IPS-18c (cell line): ENCODE measurements at regions not wholly inside any gene's neighbourhood (a gene's known extent, or its start where the extent isn't known, plus 50 kb on each side); places are given as distances from the start of the nearest gene placed in this dataset.

Source experiments
- H3K4me3 ChIP-seq: 2 replicates; pipeline ENCODE4 v1.7.0; 2013; ENCODE audit warnings: low read depth, mild to moderate bottlenecking, low read length, moderate library complexity; ENCODE audit not compliant: insufficient read depth
- H3K9me3 ChIP-seq: one replicate; pipeline ENCODE4 v1.6.1; 2013; ENCODE audit warnings: mild to moderate bottlenecking, low read length, moderate library complexity; ENCODE audit not compliant: control insufficient read depth, insufficient read depth

DNA sequence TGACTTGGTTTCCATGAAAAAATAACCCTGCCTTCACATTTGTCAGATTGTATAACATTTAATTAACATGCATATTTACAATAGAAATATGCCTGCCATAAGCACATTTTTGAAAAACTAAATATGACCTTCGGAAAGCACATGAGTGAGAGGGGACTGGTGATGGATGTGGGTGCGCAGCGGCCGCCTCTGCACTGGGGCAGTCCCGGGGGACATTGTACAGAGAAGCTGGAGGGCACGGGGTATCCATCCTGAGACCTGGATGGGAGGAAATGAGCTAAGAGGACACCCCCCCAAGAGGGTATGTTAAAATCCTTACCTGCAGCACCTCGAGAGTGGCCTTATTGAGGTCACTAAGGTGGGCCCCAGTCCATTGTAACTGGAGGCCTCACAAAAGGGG is 161.3 kb upstream of the IRX4 start:
- H3K9me3 ChIP-seq: peaks cover 2% of the 10 kb centered on the region

DNA sequence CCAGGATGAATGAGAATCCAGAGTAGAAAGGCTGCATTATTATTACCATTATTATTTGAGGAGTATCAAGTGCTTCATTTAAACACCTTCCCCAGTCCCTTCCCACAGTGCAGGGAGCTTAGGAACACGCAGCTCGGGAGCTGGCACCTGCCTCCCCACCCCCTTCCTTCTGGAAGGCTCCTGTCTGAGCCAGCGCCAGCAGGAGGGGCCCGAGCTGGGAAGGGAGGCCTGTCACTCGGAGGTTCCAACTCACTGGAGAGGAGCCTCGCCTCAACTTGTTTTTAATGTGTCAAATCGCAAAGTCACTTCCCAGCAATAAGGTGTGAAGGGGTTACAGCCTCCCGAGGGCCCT is 156.4 kb upstream of the IRX4 start:
- Histone ChIP-seq H3K9me3 (peaks cover 2% of the 10 kb centered on the region), H3K4me3 (no peak overlapping the region)

More for the DNA sequence above, 161.3 kb upstream of the IRX4 start:
- no peak overlapping the region for H3K4me3 ChIP-seq

DNA sequence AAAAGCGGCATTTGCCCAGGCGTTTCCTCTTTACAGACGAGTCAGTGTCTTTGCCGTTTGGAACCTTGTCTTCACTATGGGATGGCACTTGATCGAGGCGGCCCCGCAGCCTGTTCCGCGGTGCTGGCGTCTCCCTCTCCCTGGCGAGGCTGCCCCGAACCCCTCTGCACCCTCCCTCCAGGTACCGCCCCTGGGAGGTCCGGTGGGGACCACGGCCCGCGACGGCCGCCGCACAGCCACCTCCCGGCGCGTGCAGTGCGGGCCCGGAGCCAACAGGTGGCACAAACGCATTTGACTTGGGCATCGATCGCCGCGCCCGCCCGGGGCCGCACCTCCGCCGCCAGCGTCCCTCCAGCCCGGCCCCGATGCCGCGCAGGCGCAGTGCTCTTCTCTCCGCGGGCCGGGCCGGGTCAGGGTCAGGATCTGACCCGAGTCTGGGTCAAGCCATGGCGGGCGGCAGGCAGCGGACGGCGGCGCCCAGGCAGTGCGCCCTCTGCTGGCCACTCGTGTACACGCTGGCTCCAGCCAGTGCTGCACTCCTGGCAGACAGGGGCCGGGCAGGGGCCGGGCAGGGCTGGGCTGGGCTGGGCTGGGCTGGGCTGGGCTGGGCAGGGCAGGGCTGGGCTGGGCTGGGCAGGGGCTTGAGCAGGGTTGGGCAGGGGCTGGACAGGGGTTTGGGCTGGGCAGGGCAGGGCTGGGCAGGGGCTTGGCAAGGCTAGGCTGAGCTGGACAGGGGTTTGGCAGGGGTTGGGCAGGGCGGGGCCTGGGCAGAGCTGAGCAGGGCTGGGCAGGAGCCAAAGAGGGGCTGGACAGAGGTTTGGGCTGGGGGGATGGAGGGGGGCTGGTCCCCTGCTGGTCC is 155.8 kb upstream of the IRX4 start:
- peak overlapping the region; percentile 38; the same call in 1 of the 2 replicates for H3K4me3 ChIP-seq

GRCh38 chr5:2036885-2037284 is 154.2 kb upstream of the IRX4 start:
- peaks cover 2% of the 10 kb centered on the region for H3K9me3 ChIP-seq
- H3K4me3 ChIP-seq: no peak overlapping the region

More for the DNA sequence above, 155.8 kb upstream of the IRX4 start:
- H3K9me3 ChIP-seq: peaks cover 2% of the 10 kb centered on the region

- H3K9me3 ChIP-seq: no peaks in the 10 kb centered on the region
- H3K4me3 ChIP-seq: no peak overlapping the region
Measured at GRCh38 chr5:2032432-2032831, 149.7 kb upstream of the IRX4 start.

- Histone ChIP-seq H3K4me3 (no peak overlapping the region), H3K9me3 (no peaks in the 10 kb centered on the region)
Measured at GRCh38 chr5:2031581-2031980, 148.9 kb upstream of the IRX4 start.

DNA sequence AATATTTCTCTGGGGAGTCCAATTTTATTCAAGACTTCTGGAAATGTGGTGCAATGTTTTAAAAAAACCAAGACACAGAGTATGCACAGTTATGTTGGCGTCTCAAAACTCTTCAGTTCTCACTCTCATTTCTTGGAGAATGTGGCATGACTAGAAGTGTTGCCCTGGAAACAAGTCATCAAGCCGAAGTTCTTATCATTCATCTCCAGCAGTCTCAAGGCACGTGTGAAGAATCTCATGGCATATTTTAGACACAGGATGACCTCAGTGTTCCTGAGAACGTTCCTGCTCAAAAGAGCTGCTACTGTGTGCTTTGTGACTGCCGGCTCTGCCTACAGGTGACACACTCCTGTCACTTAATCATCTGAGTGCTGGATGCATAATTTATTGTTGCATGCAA is 147.4 kb upstream of the IRX4 start:
- Histone ChIP-seq H3K9me3 (no peaks in the 10 kb centered on the region), H3K4me3 (no peak overlapping the region)

DNA sequence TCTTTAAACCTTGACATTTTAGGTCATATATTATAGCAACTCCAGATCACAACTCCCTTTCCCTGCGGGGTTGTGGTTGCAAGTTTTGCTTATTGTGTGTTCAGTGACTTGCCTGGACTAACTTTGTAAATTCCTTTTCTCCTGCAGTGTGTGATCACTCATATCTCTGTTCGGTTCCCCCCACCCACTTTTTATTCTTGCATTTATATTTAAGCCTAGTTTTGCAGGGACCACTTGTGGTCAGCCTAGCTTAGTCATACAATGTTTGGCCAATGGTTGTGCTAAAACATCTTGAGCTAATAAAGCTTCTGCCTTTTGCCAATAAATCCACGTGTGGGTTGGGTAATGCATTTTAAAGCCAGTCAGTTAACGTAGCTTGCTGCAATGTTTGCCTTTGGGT is 146.5 kb upstream of the IRX4 start:
- Histone ChIP-seq H3K4me3 (no peak overlapping the region), H3K9me3 (no peaks in the 10 kb centered on the region)

- no peaks in the 10 kb centered on the region for H3K9me3 ChIP-seq
- no peak overlapping the region for H3K4me3 ChIP-seq
Measured at GRCh38 chr5:2027790-2028189, 145.1 kb upstream of the IRX4 start.

GRCh38 chr5:2024986-2025721 is 142.4 kb upstream of the IRX4 start:
- Histone ChIP-seq H3K4me3 (no peak overlapping the region), H3K9me3 (no peaks in the 10 kb centered on the region)

DNA sequence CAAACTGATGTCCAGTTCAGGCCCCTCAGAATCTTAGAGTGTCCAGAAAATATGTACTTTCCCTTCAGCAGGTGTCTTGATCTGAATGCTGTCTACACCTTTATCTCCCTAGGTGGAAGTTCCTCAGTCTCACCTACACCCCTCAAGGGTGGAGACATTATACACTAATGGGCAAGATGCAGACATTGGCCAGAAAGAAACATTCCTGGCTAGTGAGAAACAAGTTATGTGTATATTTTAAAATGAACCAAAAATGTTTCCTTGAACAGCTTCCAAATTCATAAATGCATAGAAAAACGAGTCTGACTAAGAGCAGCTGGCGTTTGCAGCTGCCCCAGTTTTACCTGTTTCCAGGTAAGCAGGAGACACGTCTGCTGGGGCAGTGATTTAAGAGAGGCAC is 140.5 kb upstream of the IRX4 start:
- Histone ChIP-seq H3K9me3 (no peaks in the 10 kb centered on the region), H3K4me3 (no peak overlapping the region)

DNA sequence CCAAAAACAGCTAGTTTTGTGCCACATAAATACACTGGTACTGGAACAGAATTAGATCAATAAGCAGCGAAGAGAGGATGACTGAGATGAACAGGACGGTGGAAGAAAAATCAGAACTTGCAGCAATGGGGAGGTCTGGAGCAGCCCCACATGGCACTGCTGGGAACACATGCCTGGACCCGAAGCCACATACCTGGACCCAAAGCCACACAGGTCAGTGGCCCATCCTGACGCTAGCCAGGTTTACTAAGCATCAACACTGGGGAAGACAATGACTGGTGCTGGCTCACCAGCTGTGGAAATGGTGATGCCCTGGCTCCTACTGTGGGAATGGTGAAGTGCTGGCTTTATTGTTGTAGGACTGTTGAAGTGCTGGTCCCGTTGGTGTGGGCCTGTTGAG is 139.7 kb upstream of the IRX4 start:
- H3K4me3 ChIP-seq: no peak overlapping the region
- H3K9me3 ChIP-seq: no peaks in the 10 kb centered on the region

- no peak overlapping the region for H3K4me3 ChIP-seq
- H3K9me3 ChIP-seq: no peaks in the 10 kb centered on the region
Measured at GRCh38 chr5:2021484-2022176, 138.9 kb upstream of the IRX4 start.

DNA sequence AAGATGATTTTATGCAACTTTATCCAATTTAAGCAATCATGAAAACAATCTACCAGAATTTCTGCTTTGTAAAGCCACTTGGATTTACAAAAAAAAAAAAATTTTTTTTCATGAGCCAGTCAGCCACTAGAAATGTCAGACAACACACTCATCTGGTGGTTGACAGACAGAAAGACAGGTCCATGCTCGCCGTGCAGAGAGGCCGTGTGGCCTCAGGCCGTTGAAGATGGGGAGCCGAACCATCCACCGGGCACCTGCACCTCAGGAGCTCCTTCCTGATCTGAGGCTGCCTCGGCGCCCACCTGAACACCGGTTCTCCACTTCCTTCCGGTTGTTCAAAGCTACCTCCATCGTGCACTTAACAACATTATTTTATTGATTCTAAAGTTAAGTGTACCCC is 138.0 kb upstream of the IRX4 start:
- H3K9me3 ChIP-seq: no peaks in the 10 kb centered on the region
- H3K4me3 ChIP-seq: no peak overlapping the region

DNA sequence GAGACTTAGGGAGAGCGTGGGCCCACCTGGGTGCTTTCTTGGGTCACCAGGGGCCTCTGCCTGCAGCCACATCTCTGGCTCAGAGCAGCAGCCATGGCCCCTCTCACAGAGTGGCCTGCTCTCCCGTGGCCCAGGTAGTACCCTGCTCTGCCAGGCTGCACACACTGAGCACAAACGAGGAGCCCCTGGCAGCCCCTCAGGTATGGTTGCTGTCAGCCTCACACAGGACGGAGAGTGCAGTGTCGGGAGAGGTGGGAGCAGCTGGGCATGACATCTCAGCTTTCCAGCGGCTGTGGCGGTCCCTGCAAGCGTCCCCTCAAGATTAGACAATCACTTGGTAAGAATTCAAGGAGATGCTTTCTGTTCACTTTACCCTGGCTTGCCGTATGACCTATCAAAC is 137.0 kb upstream of the IRX4 start:
- Histone ChIP-seq H3K9me3 (no peaks in the 10 kb centered on the region), H3K4me3 (no peak overlapping the region)

DNA sequence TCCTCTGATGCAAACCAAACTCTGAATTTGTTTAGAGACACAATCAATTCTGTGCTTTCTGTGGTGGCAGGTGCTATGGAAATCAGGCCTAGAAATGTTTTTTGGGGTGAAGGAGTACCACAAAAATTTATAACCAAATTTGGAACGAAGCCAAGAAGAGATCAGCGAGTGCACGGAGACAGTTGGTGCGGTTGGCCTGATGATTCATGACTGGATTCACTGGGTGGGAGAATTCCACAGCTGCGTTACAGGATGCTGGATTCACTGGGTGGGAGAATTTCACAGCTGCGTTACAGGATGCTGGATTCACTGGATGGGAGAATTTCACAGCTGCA is 135.6 kb upstream of the IRX4 start:
- H3K9me3 ChIP-seq: no peaks in the 10 kb centered on the region
- no peak overlapping the region for H3K4me3 ChIP-seq

GRCh38 chr5:2017540-2018389 is 135.0 kb upstream of the IRX4 start:
- no peaks in the 10 kb centered on the region for H3K9me3 ChIP-seq
- H3K4me3 ChIP-seq: no peak overlapping the region
